Endothelial cell of umbilical vein (primary cell): ENCODE measurements at regions not wholly inside any gene's neighbourhood (a gene's known extent, or its start where the extent isn't known, plus 50 kb on each side); places are given as distances from the start of the nearest gene placed in this dataset.

Experiments used
- BruUV-seq: library from RNA; stranded (reverse); fragments of 400-500 nt; replicated peaks from 2 replicates; lab custom pipeline; 2021; lab: Mats Ljungman, UMichigan
- CTCF ChIA-PET: fragments of 300-600, 350-600 bp; sonication (Branson Sonifier 250); formaldehyde crosslinking; loops from one replicate; lab custom pipeline; 2021; ENCODE audit warnings: antibody characterized with exemption, inconsistent platforms; lab: Charles Lee
- POLR2A ChIA-PET: fragments of 300-600, 350-600 bp; sonication (Branson Sonifier 250); formaldehyde crosslinking; loops from one replicate; lab custom pipeline; 2021; ENCODE audit warnings: antibody characterized with exemption, inconsistent platforms; lab: Charles Lee
- DNase-seq: peaks from one replicate; pipeline ENCODE4 v3.0.0-alpha.2; 2011; ENCODE audit warnings: low read depth, low spot score
- FAIRE-seq: peaks from 2 replicates; lab custom pipeline; 2011; peaks lifted over from hg19 to GRCh38; lab: Jason Lieb, UNC
- H2AFZ ChIP-seq: 2 replicates; pipeline ENCODE4 v1.6.0; 2012; ENCODE audit warnings: low read depth, low read length, control low read depth, inconsistent platforms
- H3K27ac ChIP-seq: 2 replicates; pipeline ENCODE4 v1.5.1; 2011; ENCODE audit warnings: low read depth, mild to moderate bottlenecking, control low read depth, low read length, moderate library complexity; ENCODE audit not compliant: insufficient read depth
- H3K27me3 ChIP-seq, 2 experiments: 2 replicates each; pipeline versions ENCODE4 v1.6.0 to v1.6.1; 2011; ENCODE audit warnings: low read length in 2 of 2, mixed read lengths in 1 of 2; ENCODE audit not compliant: control insufficient read depth in 2 of 2, insufficient read depth in 2 of 2
- H3K36me3 ChIP-seq, 2 experiments: 2 replicates in 1 of 2; 3 replicates in 1 of 2; pipeline ENCODE4 v1.5.1; 2011; ENCODE audit warnings: low read length in 2 of 2, mild to moderate bottlenecking in 1 of 2, moderate library complexity in 1 of 2; ENCODE audit not compliant: control insufficient read depth in 2 of 2, insufficient read depth in 2 of 2; ENCODE audit errors: extremely low read depth in 1 of 2
- H3K4me1 ChIP-seq: 3 replicates; pipeline ENCODE4 v1.5.1; 2011; ENCODE audit warnings: mild to moderate bottlenecking, low read length; ENCODE audit not compliant: control insufficient read depth, insufficient read depth; ENCODE audit errors: extremely low read depth
- H3K4me2 ChIP-seq: 2 replicates; pipeline ENCODE4 v1.6.1; 2011; ENCODE audit warnings: low read length, control low read depth, mixed read lengths; ENCODE audit not compliant: insufficient read depth
- H3K4me3 ChIP-seq, 3 experiments: fragments of 200-600 bp in 1 of 3; sonication (generic), shearing (Covaris generic) in 1 of 3; replicated peaks in 1 of 3; 2 replicates each; pipeline ENCODE4 v1.5.1; 2011 to 2016; ENCODE audit warnings: control low read depth in 3 of 3, low read length in 3 of 3, mild to moderate bottlenecking in 2 of 3, inconsistent platforms in 1 of 3, low read depth in 1 of 3, moderate library complexity in 1 of 3; ENCODE audit not compliant: insufficient read depth in 1 of 3
- H3K79me2 ChIP-seq: 2 replicates; pipeline ENCODE4 v1.6.0; 2012; ENCODE audit warnings: low read length, inconsistent platforms; ENCODE audit not compliant: control insufficient read depth, insufficient read depth
- H3K9ac ChIP-seq: replicated peaks from 2 replicates; pipeline ENCODE3; 2011; ENCODE audit warnings: low read length, control low read depth; ENCODE audit not compliant: insufficient read depth; ENCODE audit errors: extremely low read depth
- H3K9me1 ChIP-seq: replicated peaks from 3 replicates; pipeline ENCODE4 v1.6.0; 2011; ENCODE audit warnings: mild to moderate bottlenecking, low read length; ENCODE audit not compliant: control insufficient read depth, insufficient read depth; ENCODE audit errors: extremely low read depth
- H3K9me3 ChIP-seq: replicated peaks from 2 replicates; pipeline ENCODE4 v1.5.1; 2012; ENCODE audit warnings: low read length, inconsistent platforms; ENCODE audit not compliant: control insufficient read depth, insufficient read depth
- H4K20me1 ChIP-seq: replicated peaks from 2 replicates; pipeline ENCODE3; 2011; ENCODE audit warnings: mild to moderate bottlenecking, low read length; ENCODE audit not compliant: control insufficient read depth, insufficient read depth; ENCODE audit errors: extremely low read depth
- CTCF ChIP-seq, 2 donors: IDR thresholded peaks; 1 replicate in 1 of 2; 2 replicates in 1 of 2; pipeline ENCODE4 v1.5.1; 2011; ENCODE audit warnings: low read length in 2 of 2, mild to moderate bottlenecking in 2 of 2, moderate library complexity in 2 of 2, control low read depth in 1 of 2, inconsistent platforms in 1 of 2, low read depth in 1 of 2; ENCODE audit not compliant: insufficient read depth in 1 of 2; ENCODE audit errors: extremely low read depth in 1 of 2
- EZH2 ChIP-seq: IDR thresholded peaks from 2 replicates; pipeline ENCODE4 v1.6.1; 2012; ENCODE audit warnings: borderline replicate concordance, low read depth, mild to moderate bottlenecking, moderate library complexity, low read length, inconsistent platforms; ENCODE audit not compliant: severe bottlenecking
- FOS ChIP-seq: IDR thresholded peaks from 2 replicates; pipeline ENCODE4 v1.6.1; 2011; ENCODE audit warnings: mild to moderate bottlenecking, low read length, moderate library complexity, borderline replicate concordance; ENCODE audit not compliant: insufficient read depth
- JUN ChIP-seq: IDR thresholded peaks from 2 replicates; pipeline ENCODE4 v1.6.1; 2011; ENCODE audit warnings: borderline replicate concordance, low read depth; ENCODE audit not compliant: insufficient read length, insufficient read depth
- MAX ChIP-seq: IDR thresholded peaks from 2 replicates; pipeline ENCODE4 v1.6.1; 2011; ENCODE audit not compliant: insufficient read depth, insufficient read length
- MYC ChIP-seq: IDR thresholded peaks from one replicate; pipeline ENCODE4 v1.6.1; 2011; ENCODE audit warnings: mild to moderate bottlenecking, low read depth, low read length
- POLR2A ChIP-seq: IDR thresholded peaks from 2 replicates; pipeline ENCODE4 v1.6.1; 2012; ENCODE audit warnings: low read depth, mild to moderate bottlenecking, control low read depth, low read length
- POLR2AphosphoS5 ChIP-seq: IDR thresholded peaks from 2 replicates; pipeline ENCODE4 v1.6.1; 2012; ENCODE audit warnings: low read depth, mild to moderate bottlenecking, control low read depth, low read length, moderate library complexity; ENCODE audit not compliant: insufficient read depth
- dilution Hi-C: fragments of 300-500 bp; cut with MboI; formaldehyde crosslinking; loops from one replicate; pipeline ENCODE4 v1.15.0; 2019; ENCODE audit warnings: low sequenced_read_pairs; ENCODE audit not compliant: extremely low pct_ligation_motif_present
- intact Hi-C: fragments of 100-400 bp; cut with micrococcal nuclease; formaldehyde crosslinking; loops from one replicate; pipeline ENCODE4 v1.10.0; 2022

- ChIA-PET POLR2A (no interaction called here), CTCF (no interaction called here)
- H3K9ac ChIP-seq, result no peak overlapping the region
- H3K9me3 ChIP-seq, result no peaks in the 10 kb centered on the region
- intact Hi-C loops, result no loop called here
- no peak overlapping the region for H3K4me3 ChIP-seq
- H3K4me1 ChIP-seq, result no peaks in the 10 kb centered on the region
- H4K20me1 ChIP-seq, result no peaks in the 10 kb centered on the region
- H3K27me3 ChIP-seq, result no peaks in the 10 kb centered on the region
- dilution Hi-C loops, result no loop called here
- no peak overlapping the region for H3K27ac ChIP-seq
- no peaks in the 10 kb centered on the region for H3K79me2 ChIP-seq
- H3K36me3 ChIP-seq, result no peaks in the 10 kb centered on the region
- FAIRE-seq (no peak), DNase-seq (no peak)
- H3K4me2 ChIP-seq, result no peak overlapping the region
- no peaks in the 10 kb centered on the region for H3K9me1 ChIP-seq
- H2AFZ ChIP-seq, result no peak overlapping the region
- no TSS peak for BruUV-seq
- no peak for TF ChIP-seq FOS
- no peak for TF ChIP-seq POLR2A
- TF ChIP-seq JUN, result no peak
- no peak for TF ChIP-seq MAX
- TF ChIP-seq EZH2, result no peak
- no peak for TF ChIP-seq CTCF (IDR thresholded peaks at IDR 0.05; ENCODE audit: extremely low read depth in 1 of 2, insufficient read depth in 1 of 2, low read depth in 1 of 2, low read length in 2 of 2)
- TF ChIP-seq MYC, result no peak
- TF ChIP-seq POLR2AphosphoS5, result no peak
Observed at GRCh38 chr15:62607643-62608042, 434.9 kb upstream of the TPM1 start.
